Activated CD8-positive, alpha-beta memory T cell treated with anti-CD3 and anti-CD28 coated beads, Interleukin-2, amount 10 ng/mL, durations not matched to agents 7 days and 5 days (primary cell): ENCODE measurements at regions not wholly inside any gene's neighbourhood (a gene's known extent, or its start where the extent isn't known, plus 50 kb on each side); places are given as distances from the start of the nearest gene placed in this dataset.
"Not testable (repeated sequence)": the region's sequence is repeated elsewhere in the genome, so short reads cannot be mapped to it uniquely, and the experiment has no call there.

Source experiments
- ATAC-seq: fragments of 150-1000 bp; cut with Tn5 transposase; one replicate; pipeline ENCODE4 v1.10.0; 2021; ENCODE audit warnings: moderate library complexity
- CTCF ChIA-PET: fragments of 350-600 bp; sonication (Branson Sonifier 250); formaldehyde crosslinking; loops from one replicate; lab custom pipeline; 2021; ENCODE audit warnings: antibody characterized with exemption; lab: Charles Lee
- DNase-seq: peaks from one replicate; pipeline ENCODE4 v3.0.0-alpha.2; 2020
- H3K27ac Mint-ChIP-seq: one replicate; pipeline ENCODE4 v1.8.0; 2021; ENCODE audit warnings: mild to moderate bottlenecking, mixed read lengths
- H3K27me3 Mint-ChIP-seq: one replicate; pipeline ENCODE4 v1.8.0; 2021; ENCODE audit warnings: mixed read lengths
- H3K36me3 Mint-ChIP-seq: one replicate; pipeline ENCODE4 v1.8.0; 2021; ENCODE audit warnings: mild to moderate bottlenecking, mixed read lengths
- H3K4me1 Mint-ChIP-seq: one replicate; pipeline ENCODE4 v1.8.0; 2021; ENCODE audit warnings: mixed read lengths
- H3K4me3 Mint-ChIP-seq: one replicate; pipeline ENCODE4 v1.8.0; 2021; ENCODE audit warnings: mild to moderate bottlenecking, moderate library complexity, mixed read lengths
- H3K9me3 Mint-ChIP-seq: one replicate; pipeline ENCODE4 v1.8.0; 2022; ENCODE audit warnings: low read depth, mixed read lengths

GRCh38 chr2:16974688-16975087 is 309.1 kb upstream of the CYRIA start:
- no peaks in the 10 kb centered on the region for H3K4me1 Mint-ChIP-seq
- no peak for ATAC-seq
- CTCF ChIA-PET: no interaction called here

GRCh38 chr2:16973586-16974286 is 308.1 kb upstream of the CYRIA start:
- Mint-ChIP-seq H3K27me3 (no peaks in the 10 kb centered on the region), H3K27ac (no peak overlapping the region), H3K9me3 (peaks cover 10% of the 10 kb centered on the region), H3K36me3 (no peaks in the 10 kb centered on the region), H3K4me1 (no peaks in the 10 kb centered on the region), H3K4me3 (no peak overlapping the region)
- DNase-seq (no peak), ATAC-seq (no peak)
- CTCF ChIA-PET: no interaction called here

More at GRCh38 chr2:16974688-16975087, 309.1 kb upstream of the CYRIA start:
- H3K36me3 Mint-ChIP-seq: no peaks in the 10 kb centered on the region
- H3K27ac Mint-ChIP-seq: no peak overlapping the region
- H3K4me3 Mint-ChIP-seq: no peak overlapping the region
- peaks cover 10% of the 10 kb centered on the region for H3K9me3 Mint-ChIP-seq
- DNase-seq: no peak
- no peaks in the 10 kb centered on the region for H3K27me3 Mint-ChIP-seq

GRCh38 chr2:16972276-16972675 is 306.6 kb upstream of the CYRIA start:
- Mint-ChIP-seq H3K36me3 (no peaks in the 10 kb centered on the region), H3K9me3 (peaks cover 9% of the 10 kb centered on the region), H3K27ac (no peak overlapping the region), H3K27me3 (no peaks in the 10 kb centered on the region), H3K4me3 (no peak overlapping the region), H3K4me1 (no peaks in the 10 kb centered on the region)
- no peak for DNase-seq
- ATAC-seq: no peak
- CTCF ChIA-PET: no interaction called here

- Mint-ChIP-seq H3K4me3 (no peak overlapping the region), H3K27ac (no peak overlapping the region), H3K36me3 (no peaks in the 10 kb centered on the region), H3K4me1 (no peaks in the 10 kb centered on the region), H3K27me3 (no peaks in the 10 kb centered on the region), H3K9me3 (peaks cover 8% of the 10 kb centered on the region)
- ATAC-seq (no peak), DNase-seq (no peak)
- CTCF ChIA-PET: no interaction called here
Measured at GRCh38 chr2:16971722-16972234, 306.1 kb upstream of the CYRIA start.

GRCh38 chr2:16970948-16971347 is 305.3 kb upstream of the CYRIA start:
- H3K4me1 Mint-ChIP-seq, H3K36me3 Mint-ChIP-seq, H3K27ac Mint-ChIP-seq, CTCF ChIA-PET, DNase-seq, H3K27me3 Mint-ChIP-seq, H3K4me3 Mint-ChIP-seq, ATAC-seq: not testable (repeated sequence)
- H3K9me3 Mint-ChIP-seq: peaks cover 11% of the 10 kb centered on the region

- H3K36me3 Mint-ChIP-seq: no peaks in the 10 kb centered on the region
- CTCF ChIA-PET: no interaction called here
- ATAC-seq (no peak), DNase-seq (no peak)
- H3K4me3 Mint-ChIP-seq: no peak overlapping the region
- no peaks in the 10 kb centered on the region for H3K27me3 Mint-ChIP-seq
- H3K9me3 Mint-ChIP-seq: peaks cover 3% of the 10 kb centered on the region
- no peak overlapping the region for H3K27ac Mint-ChIP-seq
- no peaks in the 10 kb centered on the region for H3K4me1 Mint-ChIP-seq
Measured at GRCh38 chr2:16962505-16962904, 296.9 kb upstream of the CYRIA start.

- H3K27me3 Mint-ChIP-seq: no peaks in the 10 kb centered on the region
- CTCF ChIA-PET: no interaction called here
- no peaks in the 10 kb centered on the region for H3K9me3 Mint-ChIP-seq
- H3K4me1 Mint-ChIP-seq: no peaks in the 10 kb centered on the region
- ATAC-seq (no peak), DNase-seq (no peak)
- no peak overlapping the region for H3K4me3 Mint-ChIP-seq
- H3K36me3 Mint-ChIP-seq: no peaks in the 10 kb centered on the region
- no peak overlapping the region for H3K27ac Mint-ChIP-seq
Measured at GRCh38 chr2:16960579-16960978, 294.9 kb upstream of the CYRIA start.

- CTCF ChIA-PET: no interaction called here
- Mint-ChIP-seq H3K4me3 (no peak overlapping the region), H3K4me1 (no peaks in the 10 kb centered on the region), H3K27ac (no peak overlapping the region), H3K36me3 (no peaks in the 10 kb centered on the region), H3K9me3 (no peaks in the 10 kb centered on the region), H3K27me3 (no peaks in the 10 kb centered on the region)
- ATAC-seq (no peak), DNase-seq (no peak)
Measured at GRCh38 chr2:16958266-16958665, 292.6 kb upstream of the CYRIA start.

GRCh38 chr2:16952805-16953204 is 287.2 kb upstream of the CYRIA start:
- no peak overlapping the region for H3K4me3 Mint-ChIP-seq
- H3K4me1 Mint-ChIP-seq: no peaks in the 10 kb centered on the region
- no peaks in the 10 kb centered on the region for H3K36me3 Mint-ChIP-seq
- H3K27ac Mint-ChIP-seq: no peak overlapping the region
- no peaks in the 10 kb centered on the region for H3K27me3 Mint-ChIP-seq
- DNase-seq (no peak), ATAC-seq (no peak)
- no peaks in the 10 kb centered on the region for H3K9me3 Mint-ChIP-seq
- CTCF ChIA-PET: no interaction called here

GRCh38 chr2:16952368-16952767 is 286.7 kb upstream of the CYRIA start:
- H3K4me3 Mint-ChIP-seq: no peak overlapping the region
- H3K9me3 Mint-ChIP-seq: no peaks in the 10 kb centered on the region
- CTCF ChIA-PET: no interaction called here
- no peak overlapping the region for H3K27ac Mint-ChIP-seq
- no peaks in the 10 kb centered on the region for H3K36me3 Mint-ChIP-seq
- ATAC-seq (no peak), DNase-seq (no peak)
- H3K27me3 Mint-ChIP-seq: no peaks in the 10 kb centered on the region
- no peaks in the 10 kb centered on the region for H3K4me1 Mint-ChIP-seq

GRCh38 chr2:16950436-16950835 is 284.8 kb upstream of the CYRIA start:
- ATAC-seq (no peak), DNase-seq (no peak)
- Mint-ChIP-seq H3K9me3 (no peaks in the 10 kb centered on the region), H3K36me3 (no peaks in the 10 kb centered on the region), H3K27ac (no peak overlapping the region), H3K4me1 (no peaks in the 10 kb centered on the region), H3K4me3 (no peak overlapping the region), H3K27me3 (no peaks in the 10 kb centered on the region)
- CTCF ChIA-PET: no interaction called here

GRCh38 chr2:16948710-16949109 is 283.1 kb upstream of the CYRIA start:
- Mint-ChIP-seq H3K4me1 (no peaks in the 10 kb centered on the region), H3K27me3 (no peaks in the 10 kb centered on the region), H3K27ac (no peak overlapping the region), H3K4me3 (no peak overlapping the region), H3K9me3 (no peaks in the 10 kb centered on the region), H3K36me3 (no peaks in the 10 kb centered on the region)
- ATAC-seq: no peak
- DNase-seq: no peak
- CTCF ChIA-PET: no interaction called here

- no peak overlapping the region for H3K27ac Mint-ChIP-seq
- DNase-seq (no peak), ATAC-seq (no peak)
- H3K27me3 Mint-ChIP-seq: no peaks in the 10 kb centered on the region
- no peaks in the 10 kb centered on the region for H3K9me3 Mint-ChIP-seq
- H3K36me3 Mint-ChIP-seq: no peaks in the 10 kb centered on the region
- H3K4me3 Mint-ChIP-seq: no peak overlapping the region
- no peaks in the 10 kb centered on the region for H3K4me1 Mint-ChIP-seq
- CTCF ChIA-PET: no interaction called here
Measured at GRCh38 chr2:16948053-16948452, 282.4 kb upstream of the CYRIA start.

GRCh38 chr2:16943279-16943958 is 277.8 kb upstream of the CYRIA start:
- Mint-ChIP-seq H3K36me3 (no peaks in the 10 kb centered on the region), H3K27ac (no peak overlapping the region), H3K4me3 (no peak overlapping the region), H3K9me3 (peaks cover 5% of the 10 kb centered on the region), H3K4me1 (no peaks in the 10 kb centered on the region), H3K27me3 (no peaks in the 10 kb centered on the region)
- DNase-seq (no peak), ATAC-seq (no peak)
- CTCF ChIA-PET: no interaction called here
